CD14-positive monocyte (primary cell): ENCODE measurements at regions not wholly inside any gene's neighbourhood (a gene's known extent, or its start where the extent isn't known, plus 50 kb on each side); places are given as distances from the start of the nearest gene placed in this dataset.

ENCODE experiments used
- DNase-seq, 3 donors: peaks; one replicate each; pipeline ENCODE4 v3.0.0-alpha.2; 2011 to 2022
- H2AFZ ChIP-seq: 2 replicates; pipeline ENCODE4 v1.6.0; 2012; ENCODE audit warnings: mild to moderate bottlenecking, low read depth, low read length, inconsistent platforms; ENCODE audit not compliant: insufficient read depth, poor library complexity, severe bottlenecking
- H3K27ac ChIP-seq, 2 donors: 1 replicate in 1 of 2; 2 replicates in 1 of 2; pipeline ENCODE4 v1.5.1; 2012 to 2013; ENCODE audit warnings: low read length in 2 of 2, control low read depth in 1 of 2, inconsistent platforms in 1 of 2, low read depth in 1 of 2, mild to moderate bottlenecking in 1 of 2
- H3K27me3 ChIP-seq, 2 donors: one replicate each; pipeline versions ENCODE4 v1.6.0 to v1.6.1; 2011 to 2013; ENCODE audit warnings: low read length in 2 of 2; ENCODE audit not compliant: control insufficient read depth in 2 of 2, insufficient read depth in 2 of 2
- H3K36me3 ChIP-seq, 2 donors: replicated peaks in 1 of 2; 1 replicate in 1 of 2; 2 replicates in 1 of 2; pipeline versions ENCODE4 v1.5.1 to v1.6.1; 2012 to 2013; ENCODE audit warnings: low read length in 2 of 2, control low read depth in 1 of 2, inconsistent platforms in 1 of 2, mild to moderate bottlenecking in 1 of 2; ENCODE audit not compliant: insufficient read depth in 2 of 2, control insufficient read depth in 1 of 2
- H3K4me1 ChIP-seq, 2 donors: 1 replicate in 1 of 2; 2 replicates in 1 of 2; pipeline versions ENCODE4 v1.5.1 to v1.6.1; 2012 to 2013; ENCODE audit warnings: low read length in 2 of 2, control low read depth in 1 of 2, inconsistent platforms in 1 of 2, mild to moderate bottlenecking in 1 of 2, moderate library complexity in 1 of 2; ENCODE audit not compliant: insufficient read depth in 2 of 2, control insufficient read depth in 1 of 2
- H3K4me2 ChIP-seq: replicated peaks from 2 replicates; pipeline ENCODE3; 2012; ENCODE audit warnings: low read length, moderate library complexity, mild to moderate bottlenecking; ENCODE audit not compliant: poor library complexity, severe bottlenecking; ENCODE audit errors: extremely low read depth
- H3K4me3 ChIP-seq, 3 experiments: fragments of 200-600 bp in 1 of 3; sonication (generic) in 1 of 3; replicated peaks in 1 of 3; 1 replicate in 2 of 3; 2 replicates in 1 of 3; pipeline ENCODE4 v1.5.1; 2011 to 2013; ENCODE audit warnings: low read length in 3 of 3, mild to moderate bottlenecking in 3 of 3, control low read depth in 2 of 3, low read depth in 2 of 3, inconsistent platforms in 1 of 3, moderate library complexity in 1 of 3
- H3K79me2 ChIP-seq: 2 replicates; pipeline ENCODE4 v1.6.0; 2012; ENCODE audit warnings: mild to moderate bottlenecking, control low read depth, inconsistent platforms, low read length, moderate library complexity; ENCODE audit not compliant: insufficient read depth
- H3K9ac ChIP-seq: 2 replicates; pipeline ENCODE4 v1.6.0; 2017; ENCODE audit warnings: low read length, mild to moderate bottlenecking; ENCODE audit not compliant: insufficient read depth, poor library complexity, severe bottlenecking
- H3K9me3 ChIP-seq, 2 donors: replicated peaks in 1 of 2; 1 replicate in 1 of 2; 2 replicates in 1 of 2; pipeline versions ENCODE4 v1.5.1 to v1.6.1; 2012 to 2013; ENCODE audit warnings: low read length in 2 of 2, control low read depth in 1 of 2; ENCODE audit not compliant: control insufficient read depth in 1 of 2, insufficient read depth in 1 of 2
- H4K20me1 ChIP-seq: 2 replicates; pipeline ENCODE4 v1.6.0; 2012; ENCODE audit warnings: mild to moderate bottlenecking, low read length, control low read depth, moderate library complexity; ENCODE audit not compliant: insufficient read depth
- H3K27ac Mint-ChIP-seq, 7 donors: one replicate each; pipeline ENCODE4 v1.8.0; 2020; ENCODE audit warnings: mild to moderate bottlenecking in 7 of 7, mixed read lengths in 7 of 7, moderate library complexity in 6 of 7, inconsistent platforms in 2 of 7
- H3K27me3 Mint-ChIP-seq, 3 donors: one replicate each; pipeline ENCODE4 v1.8.0; 2021 to 2022; ENCODE audit warnings: low read depth in 3 of 3, mild to moderate bottlenecking in 3 of 3, mixed read lengths in 3 of 3, moderate library complexity in 3 of 3, inconsistent platforms in 1 of 3
- H3K36me3 Mint-ChIP-seq, 2 donors: one replicate each; pipeline ENCODE4 v1.8.0; 2020; ENCODE audit warnings: mixed read lengths in 2 of 2, inconsistent platforms in 1 of 2, mild to moderate bottlenecking in 1 of 2
- H3K4me1 Mint-ChIP-seq: one replicate; pipeline ENCODE4 v1.8.0; 2020; ENCODE audit warnings: mild to moderate bottlenecking, mixed read lengths
- H3K4me3 Mint-ChIP-seq, 2 donors: one replicate each; pipeline ENCODE4 v1.8.0; 2020; ENCODE audit warnings: mild to moderate bottlenecking in 2 of 2, mixed read lengths in 2 of 2, moderate library complexity in 1 of 2
- H3K9me3 Mint-ChIP-seq, 7 donors: one replicate each; pipeline ENCODE4 v1.8.0; 2020 to 2022; ENCODE audit warnings: mixed read lengths in 7 of 7, mild to moderate bottlenecking in 6 of 7, moderate library complexity in 6 of 7, inconsistent platforms in 2 of 7
- WGBS: methylation state at CpG from one replicate; pipeline ENCODE4 v1.1.5; 2013; ENCODE audit warnings: missing lambda C conversion rate; ENCODE audit not compliant: insufficient coverage; 5-methylcytosine and 5-hydroxymethylcytosine counted together
- intact Hi-C, 2 donors: fragments of 100-400 bp; cut with micrococcal nuclease; formaldehyde crosslinking; loops; one replicate each; pipeline versions ENCODE4 v1.15.0 to v1.15.1; 2023
- TF ChIP-seq, protein P1 (sequence below): fragments of 200-600 bp; IDR thresholded peaks from one replicate; pipeline ENCODE4 v1.8.0; 2022; ENCODE audit warnings: antibody characterized with exemption, mild to moderate bottlenecking

DNA sequence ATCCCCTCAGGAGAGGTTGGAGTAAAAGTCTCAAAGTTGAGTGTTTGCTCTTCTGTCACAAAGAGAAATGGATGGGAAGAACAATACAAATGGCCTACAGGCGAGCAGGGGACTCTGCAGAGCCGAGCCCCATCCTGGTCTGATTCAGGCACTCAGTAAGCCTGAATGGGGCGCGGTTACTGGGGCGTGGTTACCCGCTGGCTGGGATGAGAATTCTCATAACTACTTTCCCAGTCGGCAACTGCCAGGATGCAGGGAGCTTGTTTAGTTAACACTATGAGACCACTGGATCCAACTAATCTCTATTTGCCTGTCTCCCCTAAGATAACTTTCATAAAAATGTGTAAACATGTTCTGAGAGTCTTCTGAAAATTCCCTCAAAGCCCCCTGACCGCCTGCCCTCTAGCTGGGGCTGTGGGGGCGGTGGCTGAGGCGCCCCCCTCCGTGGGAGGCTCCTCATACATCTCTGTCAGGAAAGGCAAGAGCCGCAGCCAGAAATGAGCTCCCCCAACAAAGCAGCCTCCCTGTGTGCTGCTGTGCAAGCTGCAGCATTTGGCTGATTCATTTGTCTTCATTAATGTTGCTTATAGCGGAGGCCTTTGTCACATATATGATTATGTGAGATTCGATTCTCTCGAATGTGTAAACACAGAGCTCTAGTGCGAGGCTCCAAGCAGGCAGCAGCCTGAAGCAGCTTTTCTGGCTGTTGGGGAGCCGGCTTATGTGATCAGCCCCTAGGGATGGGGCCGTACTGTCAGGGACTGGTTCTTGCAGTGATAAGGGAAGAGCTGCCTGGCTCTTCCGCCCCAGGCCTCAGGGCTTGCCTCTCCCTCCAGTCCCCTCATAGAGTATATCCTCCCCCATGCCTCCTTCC lies 126.1 kb upstream of the ARHGAP5 start:
- no peak overlapping the region for H3K4me3 ChIP-seq
- Mint-ChIP-seq H3K27me3 (peaks cover 0 to 9% (median 4%) of the 10 kb centered on the region in 3 donors), H3K36me3 (no peaks in the 10 kb centered on the region), H3K27ac (no peak overlapping the region), H3K4me1 (no peaks in the 10 kb centered on the region), H3K9me3 (peaks cover 0 to 4% (median 0%) of the 10 kb centered on the region in 7 donors), H3K4me3 (no peak overlapping the region)
- no peak overlapping the region for H3K27ac ChIP-seq
- TF ChIP-seq, protein P1, sequence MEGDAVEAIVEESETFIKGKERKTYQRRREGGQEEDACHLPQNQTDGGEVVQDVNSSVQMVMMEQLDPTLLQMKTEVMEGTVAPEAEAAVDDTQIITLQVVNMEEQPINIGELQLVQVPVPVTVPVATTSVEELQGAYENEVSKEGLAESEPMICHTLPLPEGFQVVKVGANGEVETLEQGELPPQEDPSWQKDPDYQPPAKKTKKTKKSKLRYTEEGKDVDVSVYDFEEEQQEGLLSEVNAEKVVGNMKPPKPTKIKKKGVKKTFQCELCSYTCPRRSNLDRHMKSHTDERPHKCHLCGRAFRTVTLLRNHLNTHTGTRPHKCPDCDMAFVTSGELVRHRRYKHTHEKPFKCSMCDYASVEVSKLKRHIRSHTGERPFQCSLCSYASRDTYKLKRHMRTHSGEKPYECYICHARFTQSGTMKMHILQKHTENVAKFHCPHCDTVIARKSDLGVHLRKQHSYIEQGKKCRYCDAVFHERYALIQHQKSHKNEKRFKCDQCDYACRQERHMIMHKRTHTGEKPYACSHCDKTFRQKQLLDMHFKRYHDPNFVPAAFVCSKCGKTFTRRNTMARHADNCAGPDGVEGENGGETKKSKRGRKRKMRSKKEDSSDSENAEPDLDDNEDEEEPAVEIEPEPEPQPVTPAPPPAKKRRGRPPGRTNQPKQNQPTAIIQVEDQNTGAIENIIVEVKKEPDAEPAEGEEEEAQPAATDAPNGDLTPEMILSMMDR: no peak
- no peaks in the 10 kb centered on the region for H4K20me1 ChIP-seq
- H2AFZ ChIP-seq: no peak overlapping the region
- H3K4me2 ChIP-seq: no peak overlapping the region
- WGBS: 73% methylated on average over 11 of the region's 19 CpGs
- no peak for DNase-seq
- H3K9ac ChIP-seq: no peak overlapping the region
- no peaks in the 10 kb centered on the region for H3K36me3 ChIP-seq
- no peaks in the 10 kb centered on the region for H3K9me3 ChIP-seq
- H3K27me3 ChIP-seq: no peaks in the 10 kb centered on the region
- intact Hi-C loops: no loop called here
- H3K4me1 ChIP-seq: no peaks in the 10 kb centered on the region
- no peaks in the 10 kb centered on the region for H3K79me2 ChIP-seq

DNA sequence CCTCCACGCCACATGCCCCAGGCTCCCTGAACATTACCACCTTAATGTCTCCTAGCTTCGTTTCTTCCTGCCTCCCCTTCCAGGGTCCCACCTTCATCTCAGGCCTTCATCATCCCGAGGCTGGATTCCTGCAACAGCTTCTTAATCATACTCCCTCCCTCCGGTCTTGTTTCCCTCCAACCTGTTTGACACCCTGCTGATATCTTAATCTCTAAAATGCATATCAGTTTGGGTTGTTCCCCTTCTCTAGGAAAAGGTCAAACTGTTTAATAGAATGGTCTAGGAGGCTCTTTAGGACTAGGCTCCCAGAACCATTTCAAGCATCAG lies 125.5 kb upstream of the ARHGAP5 start:
- Histone ChIP-seq H3K79me2 (no peaks in the 10 kb centered on the region), H3K4me2 (no peak overlapping the region), H3K36me3 (no peaks in the 10 kb centered on the region), H4K20me1 (no peaks in the 10 kb centered on the region), H3K9ac (no peak overlapping the region), H3K9me3 (no peaks in the 10 kb centered on the region), H3K4me1 (no peaks in the 10 kb centered on the region), H3K27me3 (no peaks in the 10 kb centered on the region), H3K4me3 (no peak overlapping the region), H3K27ac (no peak overlapping the region), H2AFZ (no peak overlapping the region)
- no peaks in the 10 kb centered on the region for H3K36me3 Mint-ChIP-seq
- peaks cover 0 to 9% (median 4%) of the 10 kb centered on the region in 3 donors for H3K27me3 Mint-ChIP-seq
- no peak for DNase-seq
- 71% methylated on average over 1 of the region's 4 CpGs for WGBS
- H3K9me3 Mint-ChIP-seq: peaks cover 0 to 4% (median 0%) of the 10 kb centered on the region in 7 donors
- H3K4me1 Mint-ChIP-seq: no peaks in the 10 kb centered on the region
- no peak overlapping the region for H3K27ac Mint-ChIP-seq
- TF ChIP-seq, protein P1: no peak
- H3K4me3 Mint-ChIP-seq: no peak overlapping the region
- intact Hi-C loops: no loop called here
